Effector memory CD8-positive, alpha-beta T cell (primary cell): ENCODE measurements at regions not wholly inside any gene's neighbourhood (a gene's known extent, or its start where the extent isn't known, plus 50 kb on each side); places are given as distances from the start of the nearest gene placed in this dataset.

Experiments
- ATAC-seq: fragments of 150-1000 bp; cut with Tn5 transposase; replicated peaks from 2 replicates; pipeline ENCODE4 v1.10.0; 2021; ENCODE audit warnings: mild to moderate bottlenecking, moderate library complexity
- DNase-seq, 3 experiments: peaks; one replicate each; pipeline ENCODE4 v3.0.0; 2021
- H3K27ac Mint-ChIP-seq, 2 donors: one replicate each; pipeline ENCODE4 v1.8.0; 2022; ENCODE audit warnings: mild to moderate bottlenecking in 2 of 2, mixed read lengths in 2 of 2, moderate library complexity in 2 of 2
- H3K27me3 Mint-ChIP-seq, 2 donors: one replicate each; pipeline ENCODE4 v1.8.0; 2022; ENCODE audit warnings: mixed read lengths in 2 of 2
- H3K36me3 Mint-ChIP-seq: one replicate; pipeline ENCODE4 v1.8.0; 2022; ENCODE audit warnings: mild to moderate bottlenecking, moderate library complexity, mixed read lengths; ENCODE audit not compliant: insufficient read depth
- H3K4me1 Mint-ChIP-seq, 2 donors: one replicate each; pipeline ENCODE4 v1.8.0; 2022; ENCODE audit warnings: low read depth in 2 of 2, mixed read lengths in 2 of 2
- H3K4me3 Mint-ChIP-seq, 2 donors: one replicate each; pipeline ENCODE4 v1.8.0; 2022; ENCODE audit warnings: mild to moderate bottlenecking in 2 of 2, mixed read lengths in 2 of 2, moderate library complexity in 2 of 2
- H3K9me3 Mint-ChIP-seq, 2 donors: one replicate each; pipeline ENCODE4 v1.8.0; 2022; ENCODE audit warnings: mixed read lengths in 2 of 2

DNA sequence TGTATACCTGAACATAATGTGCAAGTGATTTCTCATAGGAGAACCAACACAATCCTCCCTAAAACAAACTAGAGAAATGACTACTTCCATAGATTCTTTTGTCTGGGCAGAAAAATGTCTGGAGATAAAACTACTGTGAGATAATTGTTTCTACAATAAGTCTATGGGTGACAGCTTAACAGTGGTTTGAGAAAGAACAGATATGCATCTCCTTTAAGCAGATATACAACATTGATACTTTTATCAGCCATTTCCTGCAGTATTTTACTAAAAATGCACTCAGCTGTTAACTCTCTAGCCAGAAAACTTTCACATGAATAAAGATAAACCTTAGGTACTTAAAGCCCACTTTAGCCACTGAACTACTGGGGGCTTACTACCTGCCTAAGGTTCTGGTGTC lies 1132.4 kb downstream of the EFNB2 start:
- ATAC-seq, result no peak

DNA sequence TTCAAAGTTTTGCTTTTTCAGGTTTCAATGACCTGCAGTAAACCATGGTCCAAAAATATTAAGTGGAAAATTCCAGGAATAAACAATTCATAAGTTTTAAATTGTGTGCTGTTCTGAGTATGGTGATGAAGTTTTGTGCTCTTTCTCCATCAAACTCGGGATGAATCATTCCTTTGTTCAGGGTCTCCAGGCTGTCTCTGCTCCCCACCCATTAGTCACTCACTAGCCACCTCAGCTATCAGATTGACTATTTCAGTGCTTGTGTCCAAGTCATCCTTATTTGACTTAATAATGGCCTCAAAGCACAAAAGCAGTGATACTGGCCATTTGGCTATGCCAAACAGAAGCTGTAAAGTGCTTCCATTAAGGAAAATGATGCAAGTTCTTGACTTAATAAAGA lies 1140.4 kb downstream of the EFNB2 start:
- H3K4me3 Mint-ChIP-seq, result no peak overlapping the region
- H3K9me3 Mint-ChIP-seq, result peaks cover 0 to 3% of the 10 kb centered on the region in 2 donors
- no peak for DNase-seq
- no peaks in the 10 kb centered on the region for H3K36me3 Mint-ChIP-seq
- no peak for ATAC-seq
- H3K27me3 Mint-ChIP-seq, result no peaks in the 10 kb centered on the region
- no peaks in the 10 kb centered on the region for H3K4me1 Mint-ChIP-seq
- H3K27ac Mint-ChIP-seq, result no peak overlapping the region

More for the DNA sequence above, 1132.4 kb downstream of the EFNB2 start:
- Mint-ChIP-seq H3K36me3 (no peaks in the 10 kb centered on the region), H3K9me3 (peaks cover 0 to 3% of the 10 kb centered on the region in 2 donors), H3K27ac (no peak overlapping the region), H3K27me3 (no peaks in the 10 kb centered on the region), H3K4me3 (no peak overlapping the region), H3K4me1 (no peaks in the 10 kb centered on the region)
- no peak for DNase-seq

DNA sequence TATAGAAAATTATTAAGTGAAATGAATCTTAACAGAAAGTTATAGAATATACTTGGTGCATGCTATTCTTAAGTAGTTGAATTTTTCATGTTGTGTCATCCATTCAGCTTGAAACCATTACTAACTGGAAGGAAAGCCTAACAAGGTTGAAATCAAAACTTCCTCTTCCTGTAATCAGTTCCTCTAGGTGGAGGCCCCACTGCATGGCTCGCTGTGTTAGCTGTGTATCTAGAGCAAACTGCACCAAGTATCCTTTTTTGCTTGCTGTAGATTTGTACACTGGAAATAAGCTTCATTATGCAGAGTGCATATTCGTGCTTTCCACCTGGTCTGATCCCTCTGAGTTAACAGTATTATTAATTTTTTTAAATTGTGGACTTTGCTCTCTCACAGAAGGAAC lies 1146.1 kb downstream of the EFNB2 start:
- Mint-ChIP-seq H3K27me3 (no peaks in the 10 kb centered on the region), H3K36me3 (no peaks in the 10 kb centered on the region), H3K9me3 (no peaks in the 10 kb centered on the region), H3K4me1 (no peaks in the 10 kb centered on the region), H3K4me3 (no peak overlapping the region), H3K27ac (no peak overlapping the region)
- ATAC-seq (no peak), DNase-seq (no peak)

DNA sequence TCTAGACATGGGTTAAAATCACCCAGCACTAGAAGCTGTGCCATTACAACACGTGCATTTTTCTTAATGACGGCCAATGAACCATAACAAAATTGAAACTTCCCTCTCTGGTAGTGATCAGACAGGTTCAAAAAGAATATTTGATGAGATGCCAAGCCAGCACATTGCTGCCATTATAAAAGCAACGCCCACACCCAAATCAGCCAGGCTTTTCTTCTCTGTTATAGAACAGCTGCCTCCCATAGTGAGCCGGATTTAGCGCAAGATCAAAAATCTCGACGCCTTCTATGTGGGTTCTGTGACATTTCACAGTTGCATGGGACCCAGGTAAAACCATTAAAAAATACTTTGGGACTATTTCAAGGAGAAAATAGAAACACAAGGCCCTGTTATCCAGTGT lies 1158.0 kb downstream of the EFNB2 start:
- Mint-ChIP-seq H3K27me3 (no peaks in the 10 kb centered on the region), H3K27ac (no peak overlapping the region), H3K9me3 (peaks cover 0 to 2% of the 10 kb centered on the region in 2 donors), H3K36me3 (no peaks in the 10 kb centered on the region), H3K4me3 (no peak overlapping the region), H3K4me1 (no peaks in the 10 kb centered on the region)
- DNase-seq (no peak), ATAC-seq (no peak)

DNA sequence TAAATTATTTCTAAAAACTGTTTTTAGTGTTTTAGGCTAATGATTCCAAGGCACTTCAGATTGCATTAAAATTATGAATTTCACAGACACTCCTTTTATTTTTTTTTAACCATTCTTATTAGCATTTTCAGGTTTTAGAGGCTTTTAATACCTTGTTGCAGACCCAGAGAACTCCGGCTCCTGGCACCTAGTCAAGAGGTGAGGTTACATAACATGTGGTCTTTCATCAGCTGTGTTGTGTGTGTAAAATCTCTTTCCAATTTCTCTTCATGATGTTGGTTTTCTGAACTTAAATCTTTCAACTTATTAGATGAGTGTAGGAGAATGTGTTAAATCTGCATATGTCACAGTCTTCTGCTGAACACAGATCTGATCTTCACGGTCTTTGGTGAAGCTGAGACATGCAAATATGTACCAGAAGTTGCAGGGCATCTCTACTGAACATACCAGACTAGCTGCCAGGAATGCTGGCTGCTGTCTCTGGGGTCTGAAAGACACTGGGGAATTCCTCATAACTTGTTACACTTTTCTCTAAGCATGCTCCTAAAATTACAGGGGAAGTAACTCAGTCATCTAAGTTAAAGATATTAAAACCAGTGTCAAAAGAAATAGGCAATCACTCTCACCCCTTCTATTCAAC lies 1165.3 kb downstream of the EFNB2 start:
- H3K4me3 Mint-ChIP-seq, result no peak overlapping the region
- no peaks in the 10 kb centered on the region for H3K27me3 Mint-ChIP-seq
- no peak for DNase-seq
- no peaks in the 10 kb centered on the region for H3K4me1 Mint-ChIP-seq
- H3K36me3 Mint-ChIP-seq, result no peaks in the 10 kb centered on the region
- peaks cover 0 to 4% of the 10 kb centered on the region in 2 donors for H3K9me3 Mint-ChIP-seq
- no peak for ATAC-seq
- H3K27ac Mint-ChIP-seq, result no peak overlapping the region

DNA sequence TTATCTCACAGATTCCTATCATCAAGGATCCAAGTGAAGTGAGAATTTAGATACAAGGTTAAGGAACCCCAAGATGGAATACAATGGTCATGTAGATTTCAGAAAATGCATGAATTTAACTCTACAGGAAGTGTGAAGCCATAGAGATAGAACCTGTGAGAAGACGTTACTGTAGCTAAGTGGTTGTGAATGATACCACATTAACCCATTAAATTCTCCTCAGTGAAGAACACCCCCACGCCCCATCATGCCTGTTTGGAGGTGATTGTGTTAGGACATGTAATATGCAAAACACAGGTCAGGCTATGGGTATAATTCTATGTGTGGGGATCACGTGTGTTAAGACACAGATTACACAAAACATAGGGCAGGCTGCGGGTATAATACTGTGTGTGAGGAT lies 1166.7 kb downstream of the EFNB2 start:
- H3K9me3 Mint-ChIP-seq, result peaks cover 0 to 4% of the 10 kb centered on the region in 2 donors

DNA sequence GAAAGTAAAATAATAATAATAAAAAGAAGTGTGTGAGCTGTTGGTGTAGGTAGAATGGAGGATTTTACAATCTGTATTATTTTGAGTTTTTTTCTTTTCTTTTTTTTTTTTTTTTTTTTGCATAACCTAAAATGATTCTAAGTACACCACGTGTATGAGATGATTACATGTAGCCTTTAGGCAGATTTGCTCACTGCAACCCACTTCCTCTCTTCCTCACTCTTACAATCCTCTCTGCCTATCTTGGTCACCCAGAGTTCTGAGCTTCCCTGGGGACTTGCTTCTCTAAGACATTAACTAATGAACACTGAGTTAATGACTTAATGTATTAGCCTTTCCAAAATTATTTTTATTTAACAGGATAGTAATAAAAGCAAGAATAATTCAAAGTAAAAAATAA lies 1169.6 kb downstream of the EFNB2 start:
- no peaks in the 10 kb centered on the region for H3K36me3 Mint-ChIP-seq
- H3K4me3 Mint-ChIP-seq, result no peak overlapping the region
- H3K27ac Mint-ChIP-seq, result no peak overlapping the region
- no peaks in the 10 kb centered on the region for H3K4me1 Mint-ChIP-seq
- DNase-seq (no peak), ATAC-seq (no peak)
- peaks cover 0 to 4% of the 10 kb centered on the region in 2 donors for H3K9me3 Mint-ChIP-seq
- no peaks in the 10 kb centered on the region for H3K27me3 Mint-ChIP-seq

More for the DNA sequence above, 1166.7 kb downstream of the EFNB2 start:
- Mint-ChIP-seq H3K27me3 (no peaks in the 10 kb centered on the region), H3K36me3 (no peaks in the 10 kb centered on the region), H3K4me1 (no peaks in the 10 kb centered on the region), H3K4me3 (no peak overlapping the region), H3K27ac (no peak overlapping the region)
- DNase-seq (no peak), ATAC-seq (no peak)

DNA sequence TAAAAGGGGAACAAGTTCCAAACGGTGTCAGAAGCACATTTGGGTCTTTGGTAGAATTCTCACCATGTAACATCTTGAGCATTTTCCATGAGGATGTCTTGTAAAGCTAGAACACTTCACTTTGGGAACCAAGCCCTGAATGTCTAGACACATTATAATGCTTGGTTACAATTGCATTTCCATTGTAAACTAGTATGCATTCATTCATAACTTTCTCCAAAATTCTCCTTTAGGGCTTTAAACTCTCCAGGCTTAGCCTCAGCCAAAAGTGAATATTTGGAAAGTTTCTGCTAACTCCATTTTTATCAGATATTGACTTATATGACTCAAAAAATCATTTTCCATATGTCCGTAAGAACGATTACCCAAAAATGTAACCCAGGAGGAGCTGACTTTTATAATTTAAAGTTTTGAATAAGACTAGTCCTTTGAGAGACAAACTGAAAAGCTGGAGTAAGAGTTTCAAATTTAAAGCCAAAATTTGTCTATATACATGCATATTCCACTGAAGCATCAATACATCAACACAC lies 1170.4 kb downstream of the EFNB2 start:
- H3K9me3 Mint-ChIP-seq, result peaks cover 0 to 4% of the 10 kb centered on the region in 2 donors
- no peaks in the 10 kb centered on the region for H3K27me3 Mint-ChIP-seq
- H3K4me3 Mint-ChIP-seq, result no peak overlapping the region
- no peak for ATAC-seq
- no peaks in the 10 kb centered on the region for H3K36me3 Mint-ChIP-seq
- no peak for DNase-seq
- no peaks in the 10 kb centered on the region for H3K4me1 Mint-ChIP-seq
- no peak overlapping the region for H3K27ac Mint-ChIP-seq

DNA sequence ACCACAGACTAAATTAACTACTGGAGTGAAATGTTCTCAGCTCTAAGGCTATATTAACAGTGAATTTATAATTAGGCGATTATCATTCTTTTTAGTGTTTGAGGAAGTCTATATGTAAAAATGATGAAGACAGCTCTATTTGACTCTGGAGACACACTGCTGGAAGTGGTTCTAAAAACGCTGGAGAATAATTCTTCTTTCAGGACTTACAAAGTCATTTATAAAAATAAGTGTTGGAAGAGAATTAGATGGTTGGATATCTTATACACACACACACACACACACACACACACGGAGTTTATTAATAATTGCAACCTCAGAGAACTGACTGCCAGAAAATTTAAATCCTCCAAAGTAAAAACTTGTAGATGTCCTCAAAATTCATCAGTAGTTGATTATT lies 1171.3 kb downstream of the EFNB2 start:
- Mint-ChIP-seq H3K4me1 (no peaks in the 10 kb centered on the region), H3K9me3 (peaks cover 2 to 6% of the 10 kb centered on the region in 2 donors), H3K27me3 (no peaks in the 10 kb centered on the region), H3K4me3 (no peak overlapping the region), H3K36me3 (no peaks in the 10 kb centered on the region), H3K27ac (no peak overlapping the region)
- ATAC-seq, result no peak
- DNase-seq, result no peak

DNA sequence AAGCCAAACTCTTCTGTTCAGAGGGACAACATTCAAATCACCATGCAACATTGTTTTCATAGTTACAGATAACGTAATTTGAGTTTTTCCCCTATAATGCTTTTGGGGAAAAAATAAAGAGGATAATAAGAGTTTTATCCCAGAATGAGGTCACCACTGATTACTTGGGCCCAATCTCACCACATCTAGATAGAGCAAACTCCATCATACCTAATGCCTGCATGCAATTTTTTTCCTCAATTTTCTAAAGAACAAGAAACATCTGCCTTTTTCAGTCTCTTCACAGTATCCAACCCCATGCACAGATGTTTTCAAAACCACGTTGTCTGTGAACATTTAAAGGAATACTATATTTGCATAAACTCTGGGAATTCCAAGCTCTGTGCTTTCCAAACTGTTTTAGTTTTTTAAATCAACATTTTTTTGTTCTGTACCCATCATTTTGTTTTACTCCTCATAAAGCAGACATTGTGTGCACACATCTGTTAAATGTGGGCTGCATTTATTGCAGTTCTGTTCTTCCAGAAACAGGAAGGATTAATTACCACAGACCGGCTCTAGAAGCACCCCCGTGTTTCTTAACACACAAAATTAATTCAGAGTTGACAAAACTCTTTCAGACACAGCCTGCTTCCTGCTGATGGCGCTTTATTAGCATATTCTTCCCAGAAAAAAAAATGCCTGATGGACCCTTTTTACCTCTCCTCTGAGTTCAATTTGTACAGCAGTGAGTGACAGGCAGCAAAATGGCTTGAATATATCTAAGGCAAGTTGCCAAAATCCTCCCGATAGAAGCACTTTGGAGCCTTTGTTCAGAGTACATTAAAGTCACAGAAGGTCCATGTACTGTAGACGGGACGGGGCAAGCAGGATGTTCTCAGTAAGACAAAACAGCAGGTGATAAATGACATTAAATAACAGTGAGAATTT lies 1171.9 kb downstream of the EFNB2 start:
- ATAC-seq, result no peak

DNA sequence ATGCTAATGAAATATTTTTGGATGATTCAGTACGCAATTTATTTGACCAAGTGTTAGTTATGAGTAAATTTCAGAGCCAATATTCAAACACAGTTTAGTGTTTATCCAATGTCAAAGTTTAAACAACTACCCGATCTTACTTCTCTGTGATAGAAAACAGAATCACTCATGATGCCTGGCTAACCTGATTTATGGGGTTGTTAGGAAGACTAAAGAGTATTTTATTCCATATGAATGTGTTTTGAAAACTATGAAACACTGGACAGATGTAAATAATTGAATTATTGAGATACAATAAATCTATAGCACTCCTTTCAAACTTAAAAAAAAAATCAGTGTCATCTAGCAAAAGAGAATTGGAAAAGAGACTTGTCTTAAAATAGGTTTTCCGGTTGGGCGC lies 1181.8 kb downstream of the EFNB2 start:
- no peaks in the 10 kb centered on the region for H3K4me1 Mint-ChIP-seq
- ATAC-seq, result no peak
- DNase-seq, result no peak

More for the DNA sequence above, 1171.9 kb downstream of the EFNB2 start:
- DNase-seq, result no peak
- Mint-ChIP-seq H3K9me3 (peaks cover 0 to 7% of the 10 kb centered on the region in 2 donors), H3K4me3 (no peak overlapping the region), H3K4me1 (no peaks in the 10 kb centered on the region), H3K36me3 (no peaks in the 10 kb centered on the region), H3K27me3 (no peaks in the 10 kb centered on the region), H3K27ac (no peak overlapping the region)

DNA sequence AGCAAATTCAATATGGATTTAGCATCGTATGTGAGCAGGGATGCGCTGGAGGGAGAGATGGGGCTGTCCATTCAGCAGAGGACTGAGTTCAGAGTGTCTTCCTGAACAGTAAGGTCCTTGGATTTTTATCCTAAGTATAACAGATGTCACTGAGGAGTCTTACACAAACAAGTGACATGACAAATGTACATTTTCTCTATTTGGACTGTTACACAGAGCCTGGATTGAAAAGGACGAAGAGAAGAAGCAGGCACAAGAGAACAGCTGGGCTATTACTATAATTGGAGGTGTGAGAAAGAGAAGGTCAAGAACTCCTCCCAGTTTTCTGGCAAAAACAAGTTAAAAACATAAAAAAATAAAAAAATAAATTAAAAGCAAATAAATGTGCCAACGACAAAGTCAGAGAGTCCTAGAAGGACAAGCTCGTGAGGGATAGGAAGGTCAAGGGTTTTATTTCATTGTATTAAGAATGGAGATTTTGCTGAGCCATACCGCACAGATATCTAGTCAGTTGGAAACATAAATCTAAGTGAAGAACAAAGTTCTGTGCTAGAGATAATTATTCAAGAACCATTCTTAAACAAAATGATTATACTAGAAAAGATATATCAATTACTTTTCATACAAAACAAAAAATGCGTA lies 1186.3 kb downstream of the EFNB2 start:
- H3K27ac Mint-ChIP-seq, result no peak overlapping the region
- H3K36me3 Mint-ChIP-seq, result no peaks in the 10 kb centered on the region
- H3K27me3 Mint-ChIP-seq, result no peaks in the 10 kb centered on the region
- DNase-seq (no peak), ATAC-seq (no peak)
- H3K4me3 Mint-ChIP-seq, result no peak overlapping the region
- no peaks in the 10 kb centered on the region for H3K4me1 Mint-ChIP-seq
- H3K9me3 Mint-ChIP-seq, result peaks cover 0 to 4% of the 10 kb centered on the region in 2 donors

More for the DNA sequence above, 1181.8 kb downstream of the EFNB2 start:
- peaks cover 0 to 2% of the 10 kb centered on the region in 2 donors for H3K9me3 Mint-ChIP-seq
- H3K27ac Mint-ChIP-seq, result no peak overlapping the region
- H3K4me3 Mint-ChIP-seq, result no peak overlapping the region
- no peaks in the 10 kb centered on the region for H3K27me3 Mint-ChIP-seq
- H3K36me3 Mint-ChIP-seq, result no peaks in the 10 kb centered on the region

DNA sequence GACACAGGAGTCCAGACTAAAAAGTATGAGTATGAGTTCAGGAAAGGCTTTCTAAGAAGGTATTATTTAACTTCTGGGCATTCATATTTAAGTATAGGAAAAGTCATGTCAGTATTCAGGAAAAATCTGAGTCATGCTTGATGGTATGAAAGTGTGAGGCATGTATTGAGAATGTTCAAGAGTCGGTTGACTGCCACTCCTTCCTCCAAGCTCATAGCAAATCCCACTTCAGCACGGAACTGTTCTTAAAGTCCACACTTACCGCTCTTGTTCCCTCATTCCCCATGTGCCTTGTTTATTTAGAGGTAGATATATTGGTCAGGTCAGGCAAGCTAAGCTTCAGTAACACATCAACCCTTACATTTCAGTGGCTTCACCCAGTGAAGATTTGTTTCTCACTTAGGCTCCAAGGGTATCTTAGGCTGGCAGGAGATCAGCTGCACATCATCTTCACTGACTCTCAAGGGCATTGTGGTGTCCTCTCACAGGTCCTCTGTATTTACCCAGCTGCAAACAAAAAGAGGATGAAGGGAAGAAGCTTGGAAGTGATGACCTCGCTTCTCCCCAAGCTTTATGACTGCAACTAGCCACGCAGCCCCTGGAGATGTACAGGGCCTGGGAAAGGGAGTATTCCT lies 1189.2 kb downstream of the EFNB2 start:
- H3K36me3 Mint-ChIP-seq, result no peaks in the 10 kb centered on the region
- H3K4me3 Mint-ChIP-seq, result no peak overlapping the region
- no peak overlapping the region for H3K27ac Mint-ChIP-seq
- no peaks in the 10 kb centered on the region for H3K4me1 Mint-ChIP-seq
- no peaks in the 10 kb centered on the region for H3K27me3 Mint-ChIP-seq
- no peak for ATAC-seq
- DNase-seq, result no peak
- peaks cover 0 to 4% of the 10 kb centered on the region in 2 donors for H3K9me3 Mint-ChIP-seq
